ENCODE measurements at regions not wholly inside any gene's neighbourhood (a gene's known extent, or its start where the extent isn't known, plus 50 kb on each side); places are given as distances from the start of the nearest gene placed in this dataset.
"Not testable (repeated sequence)": the region's sequence is repeated elsewhere in the genome, so short reads cannot be mapped to it uniquely, and the experiment has no call there.

- TF ChIP-seq CTCF, POLR2A (IDR thresholded peaks at IDR 0.05): not testable (repeated sequence)
Observed at GRCh38 chr9:6135780-6136179, 79.8 kb upstream of the IL33 start.

Measured in Peyer's patch (tissue), 4 donors.